Stimulated activated CD4-positive, alpha-beta T cell treated with anti-CD3 and anti-CD28 coated beads, Interleukin-4, amount 100 ng/mL, for 1 hour (primary cell): ENCODE measurements at regions not wholly inside any gene's neighbourhood (a gene's known extent, or its start where the extent isn't known, plus 50 kb on each side); places are given as distances from the start of the nearest gene placed in this dataset.
"Not testable (repeated sequence)": the region's sequence is repeated elsewhere in the genome, so short reads cannot be mapped to it uniquely, and the experiment has no call there.

Source experiments
- DNase-seq: peaks from one replicate; pipeline ENCODE4 v3.0.0-alpha.2; 2020

DNA sequence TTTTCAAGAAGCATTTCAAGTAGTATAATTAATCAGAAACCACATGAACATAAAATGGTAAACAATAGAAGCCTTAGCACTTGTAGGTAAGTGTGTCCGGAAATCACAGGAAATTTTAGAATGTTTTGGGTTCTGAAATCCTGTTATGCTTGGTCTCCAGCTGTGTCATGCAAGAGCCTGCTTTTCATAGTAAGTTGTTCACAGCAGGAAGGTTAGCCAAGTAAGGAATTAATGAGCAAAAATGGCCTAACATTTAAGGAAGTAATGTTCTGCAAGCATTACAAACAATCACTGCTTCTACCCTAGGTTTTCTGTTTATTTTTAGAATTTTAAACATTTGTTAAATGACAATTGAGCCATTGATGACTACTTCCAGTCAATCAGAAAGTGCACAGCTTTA, 669.5 kb downstream of the SLCO4C1 start:
- DNase-seq, result no peak

DNA sequence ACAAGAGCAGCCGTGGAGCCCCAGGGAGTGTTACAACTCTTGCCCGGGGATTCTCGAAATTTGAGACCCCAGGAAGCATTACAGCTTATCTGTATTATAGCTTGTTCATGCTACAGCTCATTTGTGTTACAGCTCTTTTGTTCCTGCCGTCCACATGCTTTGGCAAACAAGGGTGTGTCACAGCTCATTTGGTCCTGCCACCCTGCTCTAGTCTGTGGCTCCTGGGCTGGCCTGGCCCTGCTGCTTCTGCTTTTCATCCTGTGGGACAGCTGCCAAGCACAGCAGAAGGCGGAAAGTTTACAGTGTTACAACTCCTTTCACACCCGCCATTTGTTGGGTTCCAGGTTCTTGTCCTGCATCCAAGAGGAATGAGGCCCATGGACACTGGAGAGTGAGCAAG, 685.0 kb downstream of the SLCO4C1 start:
- no peak for DNase-seq

- DNase-seq, result no peak
Measured at GRCh38 chr5:101608322-101608721, 687.8 kb downstream of the SLCO4C1 start.

GRCh38 chr5:101605700-101606099, 690.4 kb downstream of the SLCO4C1 start:
- no peak for DNase-seq

DNA sequence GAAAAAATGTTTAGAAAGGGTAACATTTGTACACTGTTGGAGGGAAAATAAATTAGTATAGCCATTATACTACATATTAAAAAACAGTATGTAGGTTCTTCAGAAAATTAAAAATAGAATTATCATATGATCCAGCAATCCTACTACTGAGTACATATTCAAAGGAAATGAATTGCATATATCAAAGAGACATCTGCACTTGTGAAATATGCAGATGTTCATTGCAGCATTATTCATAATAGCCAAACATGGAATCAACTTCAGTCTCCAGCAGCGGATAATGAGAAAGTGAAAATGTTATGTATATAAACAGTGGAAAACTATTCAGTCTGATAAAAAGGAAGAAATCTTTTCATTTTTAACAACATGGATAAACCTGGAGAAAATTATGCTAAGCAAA, 695.5 kb downstream of the SLCO4C1 start:
- no peak for DNase-seq

DNA sequence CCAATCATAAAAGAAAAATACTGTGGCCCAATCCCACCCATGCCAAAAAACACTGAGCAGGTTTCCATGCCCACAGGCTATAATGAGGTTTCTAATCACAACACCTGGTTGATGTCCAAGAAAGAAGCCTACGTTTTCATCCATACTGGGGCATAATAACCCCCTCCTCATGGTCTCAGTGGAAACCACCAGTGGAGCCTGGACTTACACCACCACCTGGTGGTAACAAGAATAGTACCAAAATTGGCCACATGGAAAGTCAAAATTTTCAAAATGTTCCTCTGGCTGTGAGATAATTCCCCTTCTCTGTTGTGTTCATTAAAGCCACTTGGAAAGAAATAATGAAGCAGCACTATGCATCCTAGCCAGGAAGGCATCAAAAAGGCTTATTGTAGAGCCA, 687.3 kb upstream of the ST8SIA4 start:
- no peak for DNase-seq

GRCh38 chr5:101585366-101585765, 682.3 kb upstream of the ST8SIA4 start:
- no peak for DNase-seq

- no peak for DNase-seq
Measured at GRCh38 chr5:101580591-101580990, 677.5 kb upstream of the ST8SIA4 start.

DNA sequence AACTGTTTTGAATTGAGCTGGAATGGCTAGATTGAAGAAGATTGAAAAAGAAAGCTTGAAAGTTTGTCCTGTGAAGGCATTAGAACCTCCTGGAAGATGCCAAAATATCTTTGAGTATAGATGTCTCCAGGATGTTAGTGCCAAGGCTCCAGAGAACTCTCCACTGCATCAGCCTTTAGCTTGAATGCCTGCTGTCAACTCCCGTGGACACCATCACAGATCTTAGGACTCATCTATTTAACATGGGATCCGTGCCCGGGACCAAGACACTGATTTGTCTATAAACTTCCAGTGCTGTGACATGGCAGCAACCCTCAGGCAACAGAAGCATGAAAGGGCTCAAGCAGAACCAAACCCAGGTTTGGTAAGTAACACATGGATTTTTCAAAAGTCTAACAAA, 670.9 kb upstream of the ST8SIA4 start:
- DNase-seq, result no peak

DNA sequence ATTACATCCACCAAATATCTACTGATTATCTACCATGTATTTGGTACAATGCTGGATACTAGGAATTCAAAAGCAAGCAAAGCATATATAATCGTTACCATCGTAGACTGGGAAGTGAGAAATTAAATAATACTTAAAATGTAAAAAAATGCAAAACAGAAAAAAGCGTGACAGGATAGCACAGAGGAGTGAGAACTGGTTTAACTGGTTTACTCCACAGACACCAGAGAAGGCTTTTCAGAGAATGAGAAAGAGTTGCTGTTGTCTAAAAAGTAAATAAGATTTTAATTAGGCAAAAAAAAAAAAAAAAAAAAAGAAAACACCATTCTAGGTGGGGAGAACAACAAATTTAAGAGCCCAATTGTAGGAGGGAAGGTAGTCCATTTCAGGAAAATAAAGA, 657.9 kb upstream of the ST8SIA4 start:
- no peak for DNase-seq

GRCh38 chr5:101543780-101544179, 640.7 kb upstream of the ST8SIA4 start:
- DNase-seq, result no peak

GRCh38 chr5:101539315-101539714, 636.2 kb upstream of the ST8SIA4 start:
- DNase-seq, result no peak

DNA sequence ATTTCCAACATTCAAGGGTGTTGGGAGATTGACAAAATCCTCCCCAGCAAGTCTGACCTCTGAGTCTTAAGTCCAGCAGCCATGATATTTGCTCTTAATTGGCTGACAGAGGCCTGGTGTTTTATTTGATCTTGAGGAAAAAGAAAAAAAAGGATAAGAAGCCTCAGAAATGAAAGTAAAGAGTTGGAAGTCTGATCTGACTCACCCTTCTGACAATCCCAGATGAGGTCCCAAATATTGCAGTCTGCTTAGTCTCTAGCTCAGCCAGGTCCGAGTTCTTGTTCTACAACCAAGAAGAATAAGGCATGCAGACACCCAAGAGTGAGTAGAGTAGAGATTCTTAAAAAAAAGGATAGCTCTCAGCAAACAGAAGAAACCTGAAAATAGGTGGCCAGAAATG, 632.5 kb upstream of the ST8SIA4 start:
- no peak for DNase-seq

DNA sequence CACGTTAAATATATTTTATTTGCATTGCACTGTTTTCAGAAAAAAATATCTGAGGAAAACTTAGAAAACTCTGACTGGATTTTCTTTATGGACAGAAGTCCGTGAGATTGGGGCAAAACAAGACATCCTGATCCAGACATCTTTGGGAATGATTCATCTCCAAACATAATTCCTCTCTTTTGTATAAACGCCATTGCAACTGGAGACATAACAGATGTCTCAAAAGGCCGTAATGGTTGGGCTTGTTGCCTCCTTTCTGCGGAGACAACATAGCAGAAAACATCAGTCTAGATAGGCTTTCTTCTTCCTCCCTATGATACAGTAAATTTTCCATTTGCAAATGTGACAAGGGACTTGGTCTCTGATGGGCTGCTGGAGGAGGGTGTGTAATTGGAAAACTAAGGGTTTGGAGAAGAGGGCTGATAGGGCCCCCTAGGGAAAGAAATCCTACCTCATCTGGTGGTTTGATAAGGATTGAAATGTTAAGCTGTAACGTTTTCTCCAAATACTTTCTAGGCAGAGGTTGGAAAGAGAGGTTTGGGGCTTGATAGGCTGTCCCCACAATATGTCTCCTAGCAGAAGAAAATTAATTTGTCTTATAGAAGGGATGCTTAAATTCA, 631.5 kb upstream of the ST8SIA4 start:
- DNase-seq, result no peak

DNA sequence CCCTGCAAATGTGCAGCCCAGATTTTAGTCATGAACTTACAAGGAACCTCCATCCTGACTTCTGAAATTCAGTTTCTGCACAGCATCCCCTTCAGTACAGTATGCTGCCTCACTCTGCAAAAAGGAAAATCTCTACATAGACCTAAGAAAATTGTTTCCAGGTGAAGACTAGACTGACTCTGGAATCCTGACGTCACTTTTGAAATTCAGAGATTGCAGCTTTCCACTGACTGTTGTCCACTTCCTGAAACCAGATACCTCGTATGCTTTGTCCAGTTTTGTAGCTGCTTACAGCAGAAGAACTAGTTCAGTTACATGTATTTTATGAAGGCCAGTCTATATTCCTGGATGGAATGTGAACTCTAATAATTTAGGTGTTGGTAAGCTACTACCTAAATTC, 629.3 kb upstream of the ST8SIA4 start:
- DNase-seq, result no peak

- DNase-seq, result no peak
Measured at GRCh38 chr5:101531026-101531425, 627.9 kb upstream of the ST8SIA4 start.

DNA sequence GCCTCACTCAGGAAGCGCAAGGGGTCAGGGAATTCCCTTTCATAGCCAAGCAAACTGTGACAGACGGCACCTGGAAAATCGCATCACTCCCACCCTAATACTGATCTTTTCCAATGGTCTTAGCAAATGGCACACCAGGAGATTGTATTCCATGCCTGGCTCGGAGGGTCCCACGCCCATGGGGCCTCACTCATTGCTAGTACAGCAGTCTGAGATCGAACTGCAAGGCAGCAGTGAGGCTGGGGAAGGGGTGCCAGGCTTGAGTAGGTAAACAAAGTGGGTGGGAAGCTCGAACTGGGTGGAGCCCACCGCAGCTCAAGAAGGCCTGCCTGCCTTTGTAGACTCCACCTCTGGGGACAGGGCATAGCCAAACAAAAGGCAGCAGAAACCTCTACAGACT, 626.0 kb upstream of the ST8SIA4 start:
- DNase-seq, result not testable (repeated sequence)

- no peak for DNase-seq
Measured at GRCh38 chr5:101520417-101520816, 617.3 kb upstream of the ST8SIA4 start.

DNA sequence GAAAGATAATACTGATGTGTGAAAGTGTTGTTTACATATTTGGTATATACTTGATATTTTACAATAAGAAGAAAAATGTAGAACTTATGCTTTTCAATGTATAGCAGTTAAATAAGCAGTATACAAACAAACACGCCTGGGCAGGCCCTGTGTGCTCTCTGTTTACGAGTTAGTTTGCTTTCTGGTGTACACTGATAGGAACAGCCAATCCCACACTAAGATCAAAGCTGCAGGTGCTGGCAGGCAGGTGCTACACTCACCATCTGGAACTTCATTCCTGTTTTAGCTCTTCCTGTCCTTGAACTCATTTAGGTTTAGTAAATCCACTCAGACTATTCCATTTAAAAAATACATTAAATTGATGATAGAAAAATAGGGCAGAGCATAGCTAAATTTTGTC, 614.7 kb upstream of the ST8SIA4 start:
- no peak for DNase-seq

- DNase-seq, result no peak
Measured at GRCh38 chr5:101515721-101516120, 612.6 kb upstream of the ST8SIA4 start.

DNA sequence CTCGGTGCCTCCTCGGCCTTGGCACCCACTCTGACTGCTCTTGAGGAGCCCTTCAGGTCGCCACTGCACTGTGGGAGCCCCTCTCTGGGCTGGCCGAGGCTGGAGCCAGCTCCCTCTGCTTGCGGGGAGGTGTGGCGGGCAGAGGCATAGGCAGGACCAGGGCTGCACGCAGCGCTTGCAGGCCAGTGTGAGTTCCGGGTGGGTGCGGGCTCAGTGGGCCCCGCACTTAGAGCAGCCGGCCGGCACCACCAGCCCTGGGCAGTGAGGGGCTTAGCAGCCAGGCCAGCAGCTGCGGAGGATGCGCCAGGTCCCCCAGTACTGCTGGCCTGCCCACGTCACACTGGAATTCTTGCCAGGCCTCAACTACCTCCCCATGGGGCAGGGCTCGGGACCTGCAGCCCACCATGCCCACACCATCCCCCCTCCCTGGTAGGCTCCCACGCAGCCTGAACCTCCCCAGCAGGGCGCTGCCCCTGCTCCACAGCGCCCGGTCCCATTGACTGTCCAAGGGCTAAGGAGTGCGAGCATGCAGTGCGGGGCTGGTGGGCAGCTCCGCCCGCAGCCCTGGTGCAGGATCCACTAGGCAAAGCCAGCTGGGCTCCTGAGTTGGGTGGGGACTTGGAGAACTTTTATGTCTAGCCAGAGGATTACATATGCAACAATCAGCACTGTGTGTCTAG, 602.9 kb upstream of the ST8SIA4 start:
- DNase-seq, result no peak

DNA sequence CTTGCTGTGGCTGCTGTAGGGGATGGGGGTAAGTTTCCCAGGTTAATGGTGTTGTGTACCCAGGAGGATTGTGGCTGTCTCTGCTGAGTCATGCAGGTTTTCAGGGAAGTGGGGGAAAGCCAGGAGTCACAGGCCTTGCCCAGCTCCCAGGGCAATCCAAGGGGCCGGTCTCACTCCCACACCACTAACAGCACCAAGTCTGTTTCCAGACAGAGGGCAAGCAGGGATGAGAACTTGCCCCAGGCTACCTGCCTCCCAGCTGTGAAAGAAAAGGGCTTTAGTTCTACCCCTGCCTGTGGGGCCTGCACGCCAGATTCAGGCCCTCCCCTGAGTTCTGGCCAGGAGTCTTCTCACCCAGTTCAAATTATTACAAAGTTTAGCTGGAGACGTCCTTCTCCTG, 579.8 kb upstream of the ST8SIA4 start:
- no peak for DNase-seq

DNA sequence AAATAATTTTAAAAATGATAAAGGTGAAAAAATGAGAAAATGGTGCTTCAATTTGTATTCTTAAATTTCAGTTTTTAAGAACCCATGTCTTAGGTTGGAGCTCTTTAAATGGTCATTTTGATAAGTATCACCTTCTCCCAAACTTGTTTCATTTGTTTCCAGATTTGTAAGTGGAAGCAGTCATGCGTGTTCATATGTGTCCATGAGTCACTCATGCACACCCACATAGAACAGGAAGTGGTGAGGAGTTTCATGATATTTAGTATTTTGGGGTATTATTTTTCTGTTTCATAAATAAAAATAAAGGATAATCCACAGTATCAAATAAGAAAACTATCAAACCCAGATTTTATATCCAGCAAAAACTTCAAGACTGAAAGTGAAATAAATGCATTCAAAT, 570.4 kb upstream of the ST8SIA4 start:
- no peak for DNase-seq

- no peak for DNase-seq
Measured at GRCh38 chr5:101461455-101461854, 558.4 kb upstream of the ST8SIA4 start.

DNA sequence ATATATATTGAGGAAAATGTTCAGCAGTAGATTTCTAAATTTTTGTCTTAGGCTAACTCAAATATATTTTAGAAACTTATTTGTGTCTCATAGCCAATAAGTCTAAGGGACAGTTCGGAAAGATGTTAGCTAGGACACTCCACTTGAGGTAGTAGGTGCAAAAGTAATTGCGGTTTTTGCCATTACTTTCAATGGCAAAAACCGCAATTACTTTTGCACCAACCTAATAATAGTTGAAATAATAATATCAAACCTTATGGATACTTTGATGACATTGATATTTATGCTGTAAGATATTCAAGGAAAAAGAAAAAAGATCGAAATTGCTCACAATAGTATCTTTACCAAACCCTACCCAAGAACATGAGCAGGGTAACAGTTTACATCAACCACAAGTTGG, 555.5 kb upstream of the ST8SIA4 start:
- no peak for DNase-seq
